HG02885 (cell line): ENCODE measurements at regions not wholly inside any gene's neighbourhood (a gene's known extent, or its start where the extent isn't known, plus 50 kb on each side); places are given as distances from the start of the nearest gene placed in this dataset.

Source experiments
- ATAC-seq: cut with Tn5 transposase; IDR thresholded peaks from one replicate; pipeline ENCODE4 v1.9.1; 2021; ENCODE audit warnings: mild to moderate bottlenecking; ENCODE audit not compliant: unreplicated experiment, poor library complexity

DNA sequence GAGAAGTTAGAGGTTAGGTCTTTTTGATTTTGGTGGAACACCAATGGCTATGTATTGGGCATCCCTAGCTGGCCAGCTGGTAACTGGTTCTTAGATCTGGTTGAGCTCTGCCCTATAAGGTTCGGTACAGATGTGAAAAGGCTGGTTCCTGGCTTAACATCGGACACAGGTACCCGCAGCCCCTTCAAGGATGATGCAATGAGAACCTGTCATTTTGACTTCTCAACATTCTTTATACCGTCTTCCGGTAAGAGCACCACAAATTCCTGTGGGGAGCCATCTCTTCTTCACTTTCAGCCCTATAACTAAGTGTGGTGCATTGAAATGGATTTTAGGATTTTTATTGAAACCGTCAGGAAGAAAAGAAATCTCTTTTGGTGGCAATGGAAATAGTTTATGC is 222.8 kb downstream of the ADAMTS9 start:
- no peak for ATAC-seq

- no peak for ATAC-seq
Observed at GRCh38 chr3:64463981-64464380, 223.8 kb downstream of the ADAMTS9 start.

GRCh38 chr3:64462203-64462602 is 225.6 kb downstream of the ADAMTS9 start:
- ATAC-seq: no peak

- ATAC-seq: no peak
Observed at GRCh38 chr3:64460877-64461276, 226.9 kb downstream of the ADAMTS9 start.

GRCh38 chr3:64460141-64460730 is 227.6 kb downstream of the ADAMTS9 start:
- no peak for ATAC-seq

- no peak for ATAC-seq
Observed at GRCh38 chr3:64459711-64460110, 228.1 kb downstream of the ADAMTS9 start.

DNA sequence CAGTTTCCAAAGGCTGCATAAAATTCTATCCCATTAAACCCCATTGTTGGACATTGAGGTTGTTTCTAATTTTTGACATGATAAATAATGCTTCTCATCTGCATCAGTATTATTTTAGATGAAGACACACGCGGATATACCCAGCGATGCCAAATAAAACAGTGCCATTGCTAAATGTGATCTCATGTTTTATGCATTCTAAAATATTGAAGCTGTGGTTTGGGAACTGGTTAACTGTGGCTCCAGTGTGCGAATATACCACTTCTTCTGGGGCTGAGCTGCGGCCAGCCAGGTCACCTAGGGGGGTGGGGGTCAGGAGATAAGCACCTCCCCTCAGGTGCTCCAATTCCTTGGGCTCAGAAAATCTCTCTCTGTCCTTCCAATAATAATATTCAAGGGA is 230.0 kb downstream of the ADAMTS9 start:
- ATAC-seq: no peak

DNA sequence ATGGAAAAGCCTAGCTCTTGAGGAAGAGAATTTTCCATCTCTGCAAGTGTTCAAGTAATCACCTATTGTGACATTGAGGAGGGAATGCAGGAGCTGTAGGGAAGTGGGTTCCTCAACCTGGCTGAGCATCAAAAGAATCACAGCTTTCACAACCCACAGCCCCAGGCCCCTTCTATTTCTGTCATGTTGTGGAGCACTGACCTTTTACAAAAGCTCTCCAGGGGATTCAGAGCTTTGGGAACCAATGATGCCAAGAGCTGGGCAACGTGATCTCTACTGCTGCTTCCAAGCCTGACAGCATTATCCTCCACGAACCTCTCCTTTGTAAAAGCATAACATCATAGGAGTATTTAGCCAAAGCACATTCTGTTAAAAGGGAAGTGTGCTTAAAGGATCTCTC is 231.1 kb downstream of the ADAMTS9 start:
- ATAC-seq: no peak

- no peak for ATAC-seq
Observed at GRCh38 chr3:64455351-64455750, 230.1 kb upstream of the PRICKLE2 start.

DNA sequence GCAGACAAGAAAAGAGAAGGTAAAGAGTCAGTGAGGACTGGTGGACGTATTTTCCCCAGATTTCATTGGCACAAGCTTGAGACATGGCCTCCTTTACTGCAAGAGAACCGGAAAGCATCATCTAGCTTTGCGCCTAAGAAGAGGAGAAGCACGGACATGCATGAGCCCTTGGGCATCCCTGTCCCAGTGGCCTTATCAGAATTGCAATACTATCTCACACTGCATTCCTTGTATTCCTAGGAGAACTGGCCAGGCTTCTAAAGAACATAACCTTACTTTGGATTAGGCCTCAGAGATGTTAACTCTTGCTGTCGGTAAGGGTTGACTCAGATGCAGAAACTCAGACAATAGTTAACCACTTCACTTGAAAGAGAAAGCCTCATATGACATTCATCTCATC is 229.5 kb upstream of the PRICKLE2 start:
- no peak for ATAC-seq

- ATAC-seq: no peak
Observed at GRCh38 chr3:64454179-64454578, 228.9 kb upstream of the PRICKLE2 start.

DNA sequence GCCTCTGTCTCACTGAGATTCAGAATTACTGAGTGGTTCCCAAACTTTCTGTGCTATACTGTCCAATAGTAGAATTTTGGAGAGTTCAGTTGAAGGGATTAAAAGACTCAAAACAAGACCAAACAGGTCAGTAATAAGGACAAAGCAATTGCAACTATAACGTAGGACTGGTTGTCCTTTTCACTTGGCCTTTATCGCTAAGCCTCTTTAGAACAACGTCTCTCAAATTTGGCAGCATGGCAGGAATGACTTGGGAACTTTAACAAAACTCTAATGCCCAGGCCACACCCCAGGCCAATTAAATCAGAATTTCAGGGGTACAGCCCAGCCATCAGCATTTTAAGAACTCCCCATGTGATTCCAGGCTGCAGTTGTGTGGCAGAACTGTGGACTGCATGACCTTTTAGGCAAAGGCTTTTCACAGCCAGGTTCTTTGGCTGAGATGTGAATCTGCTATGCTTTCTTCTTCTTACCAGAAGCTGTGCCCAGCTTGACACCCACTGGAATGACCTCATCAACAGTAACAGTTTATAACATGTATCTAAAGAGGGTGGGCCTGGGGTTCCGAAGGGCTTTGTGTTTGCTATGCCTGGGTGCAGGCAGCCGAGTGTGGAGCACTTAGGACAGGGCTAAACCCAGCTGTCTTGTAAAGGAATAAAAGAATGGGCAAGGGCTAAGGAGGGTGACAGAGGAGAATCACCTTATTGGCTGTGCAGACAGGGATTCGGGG is 226.2 kb upstream of the PRICKLE2 start:
- ATAC-seq: no peak

DNA sequence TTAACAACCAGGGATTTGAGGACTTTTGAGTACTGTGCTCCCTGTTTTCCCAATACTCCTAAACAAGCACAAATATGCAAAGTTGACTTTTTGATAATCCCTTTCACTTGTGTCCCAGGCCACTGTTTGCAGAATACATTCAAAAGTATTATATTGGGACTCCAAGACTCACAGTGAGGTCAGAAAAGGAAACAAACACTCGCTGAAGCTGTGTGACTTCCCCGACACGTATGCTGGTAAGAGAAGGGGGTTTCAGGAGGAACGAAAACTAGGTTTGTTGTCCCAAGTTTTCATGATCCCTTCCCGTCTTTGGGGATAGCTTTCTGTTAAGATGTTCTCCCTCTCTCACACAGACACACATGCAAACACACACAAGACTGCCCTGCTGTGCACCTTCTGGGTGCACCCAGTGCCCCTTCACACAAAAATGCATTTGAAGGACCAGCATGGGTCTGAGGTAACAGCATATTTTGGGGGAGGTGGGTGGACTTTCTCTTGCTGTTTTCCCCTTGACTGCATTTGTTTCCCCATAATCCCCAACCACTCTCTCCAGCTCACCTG is 225.2 kb upstream of the PRICKLE2 start:
- ATAC-seq: peak; percentile 39

DNA sequence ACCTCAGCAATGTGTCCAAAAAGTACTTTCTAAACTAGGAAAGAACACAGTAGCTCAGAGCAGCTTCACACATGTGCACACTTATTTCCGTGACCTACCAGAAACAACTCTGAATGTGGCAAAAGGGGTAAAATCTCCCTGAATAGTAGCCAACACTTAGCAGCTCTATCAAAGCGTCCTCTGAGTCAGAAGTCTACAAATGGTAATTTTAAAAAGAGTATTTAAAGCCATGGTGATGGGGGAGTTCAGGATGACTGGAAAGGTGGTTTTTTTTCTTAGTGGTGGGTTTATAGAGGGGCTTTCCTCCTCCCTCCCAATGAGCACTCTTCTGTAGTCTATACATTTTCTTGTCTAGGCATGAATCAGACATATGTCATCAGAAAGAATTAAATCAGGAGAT is 223.8 kb upstream of the PRICKLE2 start:
- peak; percentile 62 for ATAC-seq

GRCh38 chr3:64445944-64446300 is 220.7 kb upstream of the PRICKLE2 start:
- ATAC-seq: no peak

- ATAC-seq: no peak
Observed at GRCh38 chr3:64445109-64445943, 220.1 kb upstream of the PRICKLE2 start.

- ATAC-seq: no peak
Observed at GRCh38 chr3:64444490-64445108, 219.3 kb upstream of the PRICKLE2 start.

GRCh38 chr3:64443546-64444381 is 218.5 kb upstream of the PRICKLE2 start:
- ATAC-seq: no peak

GRCh38 chr3:64441861-64442260 is 216.6 kb upstream of the PRICKLE2 start:
- no peak for ATAC-seq

DNA sequence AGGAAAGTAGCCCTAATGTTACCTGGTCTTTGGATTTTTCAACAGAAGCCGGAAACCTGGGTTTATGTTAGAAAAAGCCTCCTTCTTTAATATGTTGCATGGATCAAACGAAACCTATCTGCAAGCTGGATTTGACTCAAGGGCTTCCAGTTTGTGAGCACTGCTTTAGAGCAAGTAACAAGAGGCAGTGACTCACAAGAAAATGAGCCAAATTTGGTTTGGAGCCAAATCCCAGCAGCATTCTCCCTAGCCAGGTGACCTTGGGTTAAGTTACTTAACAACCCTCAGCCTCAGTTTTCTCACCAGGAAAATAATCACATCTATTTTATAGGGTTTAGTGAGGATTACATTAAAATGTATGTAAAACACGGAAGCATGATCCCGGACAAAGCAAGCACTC is 215.2 kb upstream of the PRICKLE2 start:
- ATAC-seq: no peak
